GM06990 (cell line): ENCODE measurements at regions not wholly inside any gene's neighbourhood (a gene's known extent, or its start where the extent isn't known, plus 50 kb on each side); places are given as distances from the start of the nearest gene placed in this dataset.

Source experiments
- DNase-seq: peaks from one replicate; pipeline ENCODE4 v3.0.0-alpha.2; 2011; ENCODE audit not compliant: insufficient read length; ENCODE audit errors: extremely low read depth
- H3K27me3 ChIP-seq: replicated peaks from 2 replicates; pipeline ENCODE4 v1.6.0; 2011; ENCODE audit warnings: low read length; ENCODE audit not compliant: control insufficient read depth, insufficient read depth
- H3K36me3 ChIP-seq: 2 replicates; pipeline ENCODE4 v1.5.1; 2011; ENCODE audit warnings: low read length; ENCODE audit not compliant: control insufficient read depth, insufficient read depth
- H3K4me3 ChIP-seq: replicated peaks from 2 replicates; pipeline ENCODE4 v1.5.1; 2011; ENCODE audit warnings: low read depth, mild to moderate bottlenecking, control low read depth, low read length
- TF ChIP-seq, protein P1 (sequence below): IDR thresholded peaks from 2 replicates; pipeline ENCODE4 v1.5.1; 2011; ENCODE audit warnings: low read length, control low read depth, mild to moderate bottlenecking, inconsistent platforms; ENCODE audit not compliant: insufficient read depth, poor library complexity, severe bottlenecking

DNA sequence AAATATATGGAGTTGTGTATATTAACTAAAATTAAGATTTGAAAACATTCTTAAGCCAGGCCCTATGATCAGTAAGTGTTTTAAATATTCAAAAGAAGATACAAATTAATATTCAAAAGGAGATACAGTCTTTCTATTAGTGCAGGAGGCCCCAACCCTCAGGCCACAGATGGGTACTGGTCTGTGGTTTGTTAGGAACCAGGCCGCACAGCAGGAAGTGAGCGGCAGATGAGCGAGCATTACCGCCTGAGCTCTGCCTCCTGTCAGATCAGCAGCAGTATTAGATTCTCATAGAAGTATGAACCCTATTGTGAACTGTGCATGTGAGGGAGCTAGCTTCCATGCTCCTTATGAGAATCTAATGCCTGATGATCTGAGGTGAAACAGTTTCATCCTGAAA, 232.9 kb downstream of the FOXO1 start:
- TF ChIP-seq, protein P1, sequence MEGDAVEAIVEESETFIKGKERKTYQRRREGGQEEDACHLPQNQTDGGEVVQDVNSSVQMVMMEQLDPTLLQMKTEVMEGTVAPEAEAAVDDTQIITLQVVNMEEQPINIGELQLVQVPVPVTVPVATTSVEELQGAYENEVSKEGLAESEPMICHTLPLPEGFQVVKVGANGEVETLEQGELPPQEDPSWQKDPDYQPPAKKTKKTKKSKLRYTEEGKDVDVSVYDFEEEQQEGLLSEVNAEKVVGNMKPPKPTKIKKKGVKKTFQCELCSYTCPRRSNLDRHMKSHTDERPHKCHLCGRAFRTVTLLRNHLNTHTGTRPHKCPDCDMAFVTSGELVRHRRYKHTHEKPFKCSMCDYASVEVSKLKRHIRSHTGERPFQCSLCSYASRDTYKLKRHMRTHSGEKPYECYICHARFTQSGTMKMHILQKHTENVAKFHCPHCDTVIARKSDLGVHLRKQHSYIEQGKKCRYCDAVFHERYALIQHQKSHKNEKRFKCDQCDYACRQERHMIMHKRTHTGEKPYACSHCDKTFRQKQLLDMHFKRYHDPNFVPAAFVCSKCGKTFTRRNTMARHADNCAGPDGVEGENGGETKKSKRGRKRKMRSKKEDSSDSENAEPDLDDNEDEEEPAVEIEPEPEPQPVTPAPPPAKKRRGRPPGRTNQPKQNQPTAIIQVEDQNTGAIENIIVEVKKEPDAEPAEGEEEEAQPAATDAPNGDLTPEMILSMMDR, result no peak
- Histone ChIP-seq H3K4me3 (no peak overlapping the region), H3K27me3 (no peaks in the 10 kb centered on the region), H3K36me3 (no peaks in the 10 kb centered on the region)
- peak; percentile 46 for DNase-seq

DNA sequence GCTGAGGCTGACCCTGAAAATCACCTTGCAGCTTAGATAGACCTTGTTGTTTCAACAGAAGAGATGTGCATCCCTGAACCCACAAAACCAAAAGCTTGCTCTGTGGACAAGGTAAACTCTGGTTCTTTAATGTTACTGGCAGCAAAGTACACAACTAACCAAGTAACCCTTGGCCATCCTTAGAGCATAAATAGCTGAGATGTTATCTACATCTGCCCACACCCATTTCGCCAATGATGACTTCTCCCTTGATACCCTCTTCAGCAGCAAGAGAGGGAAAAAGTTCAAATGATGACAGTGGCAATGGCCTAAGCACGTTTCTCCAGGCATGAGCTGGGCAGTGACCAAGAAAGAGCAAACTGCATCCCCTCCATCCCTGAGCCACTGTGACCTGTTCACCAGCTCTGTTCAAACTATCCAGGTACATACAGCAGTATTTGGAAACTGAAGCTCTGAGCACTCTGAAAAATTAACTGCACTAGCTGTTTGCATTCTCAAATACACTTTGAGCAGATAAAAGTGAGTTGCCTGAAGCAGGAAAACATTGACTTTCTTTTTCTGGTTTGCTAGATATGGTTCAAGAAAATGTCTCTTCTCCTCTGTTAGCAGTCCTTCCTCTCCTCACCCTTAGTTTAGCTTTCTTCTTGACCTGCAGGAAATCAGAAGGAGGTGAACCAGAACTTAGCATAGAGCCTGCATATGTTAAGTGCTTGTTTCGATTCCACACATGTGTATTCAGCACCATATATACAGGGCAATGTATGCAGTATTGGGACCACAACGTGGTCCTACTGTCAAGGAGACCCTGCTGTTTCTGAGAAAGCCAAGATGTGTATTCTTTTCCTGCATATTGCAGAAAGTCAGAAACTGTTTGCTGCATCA, 231.7 kb downstream of the FOXO1 start:
- no peak for DNase-seq
- Histone ChIP-seq H3K36me3 (no peaks in the 10 kb centered on the region), H3K27me3 (no peaks in the 10 kb centered on the region), H3K4me3 (no peak overlapping the region)
- TF ChIP-seq, protein P1, result no peak

DNA sequence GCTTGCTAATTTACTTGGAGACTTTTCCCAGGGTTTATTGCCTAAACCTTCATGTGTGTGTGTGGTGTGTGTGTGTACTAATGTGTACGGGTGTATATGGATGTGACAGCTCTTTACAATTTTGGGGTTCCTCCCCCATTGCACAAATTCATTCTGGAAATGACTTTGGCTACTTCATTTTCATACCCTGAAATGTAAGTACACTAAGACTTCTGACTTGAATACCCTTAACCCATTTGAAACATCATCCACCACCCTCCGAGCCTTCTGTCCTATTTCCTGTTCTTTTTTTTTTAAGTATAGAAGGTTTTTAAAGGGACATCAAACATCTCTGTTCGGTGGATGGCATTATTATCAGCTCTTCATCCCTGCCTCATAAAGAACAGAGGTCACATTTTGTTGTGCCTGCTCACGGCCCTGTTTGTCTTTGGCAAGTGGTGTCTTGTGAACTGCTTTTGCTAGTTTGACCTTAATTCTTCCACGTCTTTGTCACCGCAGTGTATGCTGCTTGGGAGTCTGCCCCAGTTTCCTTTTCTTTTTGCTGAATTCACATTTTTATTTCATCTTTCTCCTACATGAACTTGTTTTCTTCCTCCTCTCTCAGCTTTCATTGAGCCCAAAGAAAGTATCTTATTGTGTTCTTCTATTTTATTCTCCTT, 228.3 kb downstream of the FOXO1 start:
- TF ChIP-seq, protein P1, result no peak
- DNase-seq, result no peak
- Histone ChIP-seq H3K36me3 (no peaks in the 10 kb centered on the region), H3K4me3 (no peak overlapping the region), H3K27me3 (no peaks in the 10 kb centered on the region)

DNA sequence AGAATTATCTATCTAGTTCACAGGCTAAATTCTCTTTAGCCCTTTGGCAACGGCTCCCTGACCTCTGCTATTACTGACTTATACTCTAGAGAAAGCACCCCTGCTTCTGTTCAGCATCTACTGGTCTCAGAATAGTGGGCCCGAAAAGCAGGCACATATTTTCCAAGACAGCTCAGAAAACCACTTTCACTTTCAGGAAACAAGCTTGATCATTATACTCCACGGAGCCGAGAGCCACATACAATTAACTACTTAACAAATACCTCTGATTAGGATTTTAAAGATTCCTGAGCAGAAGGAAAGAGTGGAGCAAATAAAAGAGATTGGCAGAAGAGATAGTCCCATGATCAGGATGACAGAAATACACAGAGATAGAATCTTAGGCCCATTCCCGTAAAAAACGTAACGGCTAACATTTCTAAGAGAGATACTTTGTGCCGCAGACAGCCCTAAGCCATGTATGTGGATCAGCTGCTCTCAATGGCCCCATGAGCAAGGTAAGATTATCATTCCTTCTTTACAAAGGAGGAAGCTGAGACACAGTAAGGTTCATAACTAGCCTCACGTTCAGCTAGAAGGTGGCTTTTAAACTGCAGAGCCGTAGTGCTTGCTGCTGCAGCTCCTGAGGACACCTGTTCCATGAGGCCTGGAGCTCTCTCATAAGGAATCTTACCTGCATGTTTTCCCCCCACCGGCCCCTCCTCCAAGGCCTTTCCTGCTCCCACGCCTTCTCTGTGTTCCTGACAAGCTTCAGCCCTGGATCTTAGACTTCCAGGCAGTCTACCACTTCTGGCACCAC, 227.2 kb downstream of the FOXO1 start:
- H3K4me3 ChIP-seq, result no peak overlapping the region
- H3K27me3 ChIP-seq, result no peaks in the 10 kb centered on the region
- H3K36me3 ChIP-seq, result no peaks in the 10 kb centered on the region
- TF ChIP-seq, protein P1, result no peak
- no peak for DNase-seq

DNA sequence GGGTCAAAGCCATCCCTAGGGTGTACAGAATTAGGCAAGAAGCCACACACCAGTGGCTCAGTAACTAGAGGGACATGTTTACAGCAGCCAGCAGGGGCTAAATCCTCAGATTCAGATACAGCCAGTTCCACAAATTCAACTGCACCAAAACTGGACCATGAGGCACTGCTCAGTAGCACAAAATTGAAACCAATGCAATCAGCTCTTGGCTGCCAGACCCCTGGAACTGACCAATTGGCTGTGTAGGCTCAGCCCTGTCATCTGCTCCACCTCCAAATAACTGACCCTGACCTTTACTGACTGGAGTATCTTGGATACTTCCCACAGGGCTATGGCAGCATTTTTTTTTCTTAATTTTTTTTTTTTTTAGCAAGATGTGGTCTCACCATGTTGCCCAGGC, 226.5 kb downstream of the FOXO1 start:
- no peak overlapping the region for H3K4me3 ChIP-seq
- no peaks in the 10 kb centered on the region for H3K36me3 ChIP-seq
- H3K27me3 ChIP-seq, result no peaks in the 10 kb centered on the region
- DNase-seq, result no peak
- TF ChIP-seq, protein P1, result no peak
